Pons (tissue), 1 donor: ENCODE measurements at regions not wholly inside any gene's neighbourhood (a gene's known extent, or its start where the extent isn't known, plus 50 kb on each side); places are given as distances from the start of the nearest gene placed in this dataset.

Experiments
- DNase-seq: peaks from one replicate; pipeline ENCODE4 v3.0.0-alpha.2; 2016; ENCODE audit warnings: low spot score

- no peak for DNase-seq
These were observed 641.4 kb downstream of the BCL11A start for GRCh38 chr2:59912042-59912441.

GRCh38 chr2:59910166-59910565 lies 643.3 kb downstream of the BCL11A start:
- no peak for DNase-seq

GRCh38 chr2:59909147-59909546 lies 644.3 kb downstream of the BCL11A start:
- no peak for DNase-seq

GRCh38 chr2:59905731-59906130 lies 647.7 kb downstream of the BCL11A start:
- no peak for DNase-seq

- no peak for DNase-seq
These were observed 649.4 kb downstream of the BCL11A start for GRCh38 chr2:59903994-59904544.

GRCh38 chr2:59900728-59901452 lies 652.6 kb downstream of the BCL11A start:
- DNase-seq = no peak

- DNase-seq = no peak
These were observed 653.8 kb downstream of the BCL11A start for GRCh38 chr2:59899692-59900091.

GRCh38 chr2:59896499-59897245 lies 656.8 kb downstream of the BCL11A start:
- no peak for DNase-seq

- no peak for DNase-seq
These were observed 659.8 kb downstream of the BCL11A start for GRCh38 chr2:59893612-59894011.

GRCh38 chr2:59892398-59892797 lies 661.1 kb downstream of the BCL11A start:
- no peak for DNase-seq

- no peak for DNase-seq
These were observed 664.1 kb downstream of the BCL11A start for GRCh38 chr2:59889305-59889704.

GRCh38 chr2:59888706-59889105 lies 664.7 kb downstream of the BCL11A start:
- DNase-seq = no peak

- DNase-seq = no peak
These were observed 665.4 kb downstream of the BCL11A start for GRCh38 chr2:59888015-59888414.

- no peak for DNase-seq
These were observed 666.1 kb downstream of the BCL11A start for GRCh38 chr2:59887366-59887765.

- DNase-seq = no peak
These were observed 666.7 kb downstream of the BCL11A start for GRCh38 chr2:59886759-59887158.

- DNase-seq = no peak
These were observed 667.9 kb downstream of the BCL11A start for GRCh38 chr2:59885541-59885940.

- no peak for DNase-seq
These were observed 669.3 kb downstream of the BCL11A start for GRCh38 chr2:59884166-59884565.

- DNase-seq = no peak
These were observed 670.6 kb downstream of the BCL11A start for GRCh38 chr2:59882822-59883221.

GRCh38 chr2:59882279-59882678 lies 671.2 kb downstream of the BCL11A start:
- no peak for DNase-seq

GRCh38 chr2:59881218-59881617 lies 672.2 kb downstream of the BCL11A start:
- DNase-seq = no peak

- no peak for DNase-seq
These were observed 673.7 kb downstream of the BCL11A start for GRCh38 chr2:59879700-59880131.

GRCh38 chr2:59875836-59876235 lies 677.6 kb downstream of the BCL11A start:
- DNase-seq = no peak
